ENCODE measurements at regions not wholly inside any gene's neighbourhood (a gene's known extent, or its start where the extent isn't known, plus 50 kb on each side); places are given as distances from the start of the nearest gene placed in this dataset.
A peak's percentile ranks its signal among the peaks of the same experiment; 100 is the strongest.

DNA sequence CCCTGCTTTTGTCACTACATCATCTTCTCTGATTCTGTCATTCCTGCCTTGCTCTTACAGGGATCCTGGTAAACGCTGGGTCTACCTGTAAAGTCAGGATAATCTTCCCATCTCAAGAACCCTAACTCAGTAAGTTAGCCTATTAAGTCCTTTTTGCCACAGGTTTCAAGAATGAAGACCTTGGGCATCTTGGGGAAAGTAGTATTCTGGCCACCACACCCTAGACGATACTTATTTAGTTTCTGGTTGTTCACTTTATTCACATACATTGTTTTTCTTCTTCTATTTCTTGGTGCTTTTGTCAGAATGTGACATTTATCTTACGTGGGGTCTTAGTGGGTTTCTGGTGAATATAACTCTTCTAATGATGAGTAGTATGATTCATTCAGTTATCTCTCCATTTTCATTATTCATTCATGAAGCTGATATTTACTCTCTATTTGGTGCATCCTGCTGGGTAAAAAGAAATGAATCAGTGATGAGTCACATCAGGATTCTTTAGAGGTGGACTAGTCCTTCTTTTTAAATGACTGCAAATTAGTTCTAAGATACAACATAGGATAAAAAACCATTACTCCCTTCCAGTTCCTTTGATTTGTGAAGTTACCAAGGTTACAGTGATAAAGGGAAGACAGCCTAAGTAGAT lies 514.4 kb upstream of the B3GALT2 start:
- no peak overlapping the region for H3K4me3 ChIP-seq (ENCODE audit: control insufficient read depth in 1 of 2, extremely low read depth in 1 of 2, low read length in 1 of 2)
- no peak for DNase-seq
- no peak overlapping the region for H3K27ac ChIP-seq (ENCODE audit: low read length)
- no peaks in the 10 kb centered on the region for H3K9me3 ChIP-seq
- Mint-ChIP-seq H3K9me3 (peaks cover 0 to 3% (median 0%) of the 10 kb centered on the region in 3 donors), H3K4me3 (no peak overlapping the region), H3K27me3 (no peaks in the 10 kb centered on the region), H3K27ac (no peak overlapping the region), H3K36me3 (no peaks in the 10 kb centered on the region), H3K4me1 (peaks cover 6 to 16% (median 14%) of the 10 kb centered on the region in 3 donors)
- ATAC-seq (replicated peaks in 1 of 4): peak in 1 of 4 experiments; percentile 20
- H3K27me3 ChIP-seq (replicated peaks in 1 of 2; ENCODE audit: control insufficient read depth in 2 of 2, extremely low read depth in 1 of 2, insufficient read depth in 2 of 2, low read length in 1 of 2): no peaks in the 10 kb centered on the region
- peaks cover 0 to 2% of the 10 kb centered on the region in 2 experiments for H3K4me1 ChIP-seq (ENCODE audit: control insufficient read depth in 1 of 2, extremely low read depth in 1 of 2, insufficient read depth in 2 of 2, low read length in 2 of 2)
- 60% methylated on average over 1 of the region's 3 CpGs for WGBS (ENCODE audit: insufficient coverage)
- no peaks in the 10 kb centered on the region for H3K36me3 ChIP-seq (ENCODE audit: control insufficient read depth in 2 of 2, extremely low read depth in 1 of 2, insufficient read depth in 1 of 2, low read length in 1 of 2)
- POLR2A ChIA-PET: no interaction called here
- CTCF ChIA-PET: no interaction called here

DNA sequence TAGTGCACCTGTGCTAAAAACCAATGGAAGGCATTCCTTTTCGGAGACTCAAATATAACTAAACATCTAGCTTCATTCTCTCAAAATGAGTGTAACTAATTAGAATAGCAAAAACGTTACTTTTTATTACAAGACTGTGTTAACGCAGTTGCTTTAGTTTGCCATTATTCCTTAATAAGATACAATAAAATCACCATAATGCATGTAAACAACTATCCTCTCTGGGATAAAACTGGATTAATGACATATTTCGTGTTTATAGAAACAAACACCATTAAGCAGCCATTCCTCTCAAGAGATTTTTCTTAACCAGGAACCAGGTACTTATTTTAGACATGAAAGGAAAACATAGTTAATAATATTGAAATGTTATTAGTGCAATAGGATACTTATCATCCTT lies 512.8 kb upstream of the B3GALT2 start:
- H3K4me3 Mint-ChIP-seq: no peak overlapping the region
- no CpG with 5 or more reads among the region's 4 CpGs for WGBS (ENCODE audit: insufficient coverage)
- ATAC-seq (replicated peaks in 1 of 4): no peak
- H3K27me3 ChIP-seq (replicated peaks in 1 of 2; ENCODE audit: control insufficient read depth in 2 of 2, extremely low read depth in 1 of 2, insufficient read depth in 2 of 2, low read length in 1 of 2): no peaks in the 10 kb centered on the region
- H3K9me3 Mint-ChIP-seq: no peaks in the 10 kb centered on the region
- H3K36me3 Mint-ChIP-seq: no peaks in the 10 kb centered on the region
- H3K36me3 ChIP-seq (ENCODE audit: control insufficient read depth in 2 of 2, extremely low read depth in 1 of 2, insufficient read depth in 1 of 2, low read length in 1 of 2): no peaks in the 10 kb centered on the region
- H3K27ac ChIP-seq (ENCODE audit: low read length): no peak overlapping the region
- H3K4me1 Mint-ChIP-seq: peaks cover 6 to 16% (median 14%) of the 10 kb centered on the region in 3 donors
- ChIA-PET POLR2A (no interaction called here), CTCF (no interaction called here)
- no peak overlapping the region for H3K4me3 ChIP-seq (ENCODE audit: control insufficient read depth in 1 of 2, extremely low read depth in 1 of 2, low read length in 1 of 2)
- DNase-seq: no peak
- no peak overlapping the region for H3K27ac Mint-ChIP-seq
- no peaks in the 10 kb centered on the region for H3K27me3 Mint-ChIP-seq
- no peaks in the 10 kb centered on the region for H3K9me3 ChIP-seq
- peaks cover 0 to 2% of the 10 kb centered on the region in 2 experiments for H3K4me1 ChIP-seq (ENCODE audit: control insufficient read depth in 1 of 2, extremely low read depth in 1 of 2, insufficient read depth in 2 of 2, low read length in 2 of 2)

DNA sequence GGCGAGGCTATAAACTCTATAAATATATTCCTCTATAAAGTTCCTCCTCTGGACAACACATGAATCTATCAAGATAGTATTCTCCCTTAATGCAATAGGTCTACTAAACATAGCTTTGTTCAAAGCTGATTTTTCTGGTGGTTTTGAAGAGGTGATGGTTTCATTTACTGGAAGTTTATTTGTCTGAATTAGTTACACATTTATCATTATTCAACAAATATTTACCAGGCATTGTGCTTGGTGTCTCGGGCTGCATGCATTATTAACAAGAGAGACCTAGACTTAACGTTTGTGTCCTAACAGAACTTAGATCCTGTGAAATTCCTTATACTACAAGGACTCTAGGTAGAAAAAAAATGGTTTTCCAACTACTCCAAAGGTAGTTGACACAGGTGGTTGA lies 511.4 kb upstream of the B3GALT2 start:
- peaks cover 0 to 2% of the 10 kb centered on the region in 2 experiments for H3K4me1 ChIP-seq (ENCODE audit: control insufficient read depth in 1 of 2, extremely low read depth in 1 of 2, insufficient read depth in 2 of 2, low read length in 2 of 2)
- H3K36me3 Mint-ChIP-seq: no peaks in the 10 kb centered on the region
- no CpG with 5 or more reads among the region's 3 CpGs for WGBS (ENCODE audit: insufficient coverage)
- H3K36me3 ChIP-seq (ENCODE audit: control insufficient read depth in 2 of 2, extremely low read depth in 1 of 2, insufficient read depth in 1 of 2, low read length in 1 of 2): no peaks in the 10 kb centered on the region
- peaks cover 6 to 16% (median 14%) of the 10 kb centered on the region in 3 donors for H3K4me1 Mint-ChIP-seq
- ChIA-PET CTCF (interaction anchor here in 1 of 2 donors (0.7 kb wide), 1 partner anchor 16 kb away, joined by 3 read pairs; no protein-coding TSS in a partner anchor), POLR2A (no interaction called here)
- no peak overlapping the region for H3K4me3 Mint-ChIP-seq
- H3K27ac Mint-ChIP-seq: no peak overlapping the region
- no peaks in the 10 kb centered on the region for H3K27me3 ChIP-seq (replicated peaks in 1 of 2; ENCODE audit: control insufficient read depth in 2 of 2, extremely low read depth in 1 of 2, insufficient read depth in 2 of 2, low read length in 1 of 2)
- no peaks in the 10 kb centered on the region for H3K9me3 Mint-ChIP-seq
- H3K27ac ChIP-seq (ENCODE audit: low read length): no peak overlapping the region
- ATAC-seq (replicated peaks in 1 of 4) (no peak), DNase-seq (no peak)
- no peaks in the 10 kb centered on the region for H3K9me3 ChIP-seq
- H3K27me3 Mint-ChIP-seq: no peaks in the 10 kb centered on the region
- no peak overlapping the region for H3K4me3 ChIP-seq (ENCODE audit: control insufficient read depth in 1 of 2, extremely low read depth in 1 of 2, low read length in 1 of 2)

DNA sequence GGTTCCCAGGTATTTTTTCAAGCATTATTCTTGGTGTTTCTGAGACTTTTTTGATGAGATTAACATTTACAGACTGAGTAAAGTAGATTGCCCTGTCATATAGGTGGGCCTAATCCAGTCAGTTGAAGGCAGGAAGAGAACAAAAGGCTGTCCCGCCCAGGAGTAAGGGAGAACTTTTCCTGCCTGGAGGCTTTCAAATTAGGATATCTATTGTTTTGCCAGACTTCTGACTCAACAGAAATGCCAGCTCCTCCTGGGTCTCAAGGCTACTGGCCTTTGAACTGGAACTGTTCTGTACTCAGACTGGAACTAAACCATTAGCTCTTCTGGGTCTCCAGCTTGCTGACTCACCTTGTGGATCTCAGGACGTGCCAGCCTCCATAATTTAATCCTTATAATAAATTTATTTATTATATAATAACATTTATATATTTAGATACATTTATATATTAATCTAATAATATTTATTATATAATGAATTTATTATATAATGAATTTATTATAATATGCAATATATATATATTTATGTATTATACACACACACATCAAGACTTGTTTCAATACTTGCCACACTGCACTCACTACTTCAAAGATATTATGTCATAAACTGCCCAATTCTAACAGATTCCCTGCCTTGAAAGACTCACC lies 510.8 kb upstream of the B3GALT2 start:
- H3K9me3 Mint-ChIP-seq: no peaks in the 10 kb centered on the region
- 100% methylated on average over 1 of the region's 2 CpGs for WGBS (ENCODE audit: insufficient coverage)
- no peaks in the 10 kb centered on the region for H3K27me3 Mint-ChIP-seq
- H3K9me3 ChIP-seq: no peaks in the 10 kb centered on the region
- POLR2A ChIA-PET: interaction anchor here in 1 of 2 donors (0.7 kb wide), 1 partner anchor 31 kb away, joined by 8 read pairs; no protein-coding TSS in a partner anchor
- H3K27ac ChIP-seq (ENCODE audit: low read length): no peak overlapping the region
- no peaks in the 10 kb centered on the region for H3K36me3 Mint-ChIP-seq
- peaks cover 6 to 18% (median 14%) of the 10 kb centered on the region in 3 donors for H3K4me1 Mint-ChIP-seq
- no peak overlapping the region for H3K4me3 Mint-ChIP-seq
- CTCF ChIA-PET: interaction anchor here in 1 of 2 donors (0.7 kb wide), 1 partner anchor 16 kb away, joined by 3 read pairs; no protein-coding TSS in a partner anchor
- H3K27me3 ChIP-seq (replicated peaks in 1 of 2; ENCODE audit: control insufficient read depth in 2 of 2, extremely low read depth in 1 of 2, insufficient read depth in 2 of 2, low read length in 1 of 2): no peaks in the 10 kb centered on the region
- no peak overlapping the region for H3K4me3 ChIP-seq (ENCODE audit: control insufficient read depth in 1 of 2, extremely low read depth in 1 of 2, low read length in 1 of 2)
- no peak overlapping the region for H3K27ac Mint-ChIP-seq
- no peaks in the 10 kb centered on the region for H3K36me3 ChIP-seq (ENCODE audit: control insufficient read depth in 2 of 2, extremely low read depth in 1 of 2, insufficient read depth in 1 of 2, low read length in 1 of 2)
- DNase-seq (no peak), ATAC-seq (replicated peaks in 1 of 4) (no peak)
- H3K4me1 ChIP-seq (ENCODE audit: control insufficient read depth in 1 of 2, extremely low read depth in 1 of 2, insufficient read depth in 2 of 2, low read length in 2 of 2): peaks cover 0 to 2% of the 10 kb centered on the region in 2 experiments

DNA sequence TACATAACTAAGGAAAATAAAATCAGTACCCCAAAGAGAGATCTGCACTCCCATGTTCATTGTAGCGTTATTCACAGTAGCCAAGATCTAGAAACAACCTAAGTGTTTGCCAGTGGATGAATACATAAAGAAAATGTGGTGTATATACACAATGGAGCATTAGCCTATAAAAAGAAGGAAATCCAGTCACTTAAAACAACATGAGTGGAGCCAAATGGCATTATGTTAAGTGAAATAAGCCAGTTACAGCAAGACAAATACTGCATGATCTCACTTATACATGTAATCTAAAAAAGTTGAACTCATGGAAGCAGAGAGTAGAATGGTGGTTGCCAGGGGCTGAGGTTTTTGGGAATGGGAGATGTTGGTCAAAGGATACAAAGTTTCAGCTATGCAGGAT lies 508.3 kb upstream of the B3GALT2 start:
- Mint-ChIP-seq H3K4me3 (no peak overlapping the region), H3K27me3 (no peaks in the 10 kb centered on the region), H3K9me3 (peaks cover 0 to under 1% (median 0%) of the 10 kb centered on the region in 3 donors), H3K36me3 (no peaks in the 10 kb centered on the region), H3K4me1 (peaks cover 0 to 2% (median 0%) of the 10 kb centered on the region in 3 donors), H3K27ac (no peak overlapping the region)
- Histone ChIP-seq H3K9me3 (no peaks in the 10 kb centered on the region), H3K36me3 (ENCODE audit: control insufficient read depth in 2 of 2, extremely low read depth in 1 of 2, insufficient read depth in 1 of 2, low read length in 1 of 2) (no peaks in the 10 kb centered on the region), H3K4me1 (ENCODE audit: control insufficient read depth in 1 of 2, extremely low read depth in 1 of 2, insufficient read depth in 2 of 2, low read length in 2 of 2) (no peaks in the 10 kb centered on the region), H3K27me3 (replicated peaks in 1 of 2; ENCODE audit: control insufficient read depth in 2 of 2, extremely low read depth in 1 of 2, insufficient read depth in 2 of 2, low read length in 1 of 2) (no peaks in the 10 kb centered on the region), H3K4me3 (ENCODE audit: control insufficient read depth in 1 of 2, extremely low read depth in 1 of 2, low read length in 1 of 2) (no peak overlapping the region), H3K27ac (ENCODE audit: low read length) (no peak overlapping the region)
- no peak for DNase-seq
- CTCF ChIA-PET: no interaction called here
- POLR2A ChIA-PET: no interaction called here
- no CpG with 5 or more reads among the region's 1 CpG for WGBS (ENCODE audit: insufficient coverage)
- ATAC-seq (replicated peaks in 1 of 4): no peak

DNA sequence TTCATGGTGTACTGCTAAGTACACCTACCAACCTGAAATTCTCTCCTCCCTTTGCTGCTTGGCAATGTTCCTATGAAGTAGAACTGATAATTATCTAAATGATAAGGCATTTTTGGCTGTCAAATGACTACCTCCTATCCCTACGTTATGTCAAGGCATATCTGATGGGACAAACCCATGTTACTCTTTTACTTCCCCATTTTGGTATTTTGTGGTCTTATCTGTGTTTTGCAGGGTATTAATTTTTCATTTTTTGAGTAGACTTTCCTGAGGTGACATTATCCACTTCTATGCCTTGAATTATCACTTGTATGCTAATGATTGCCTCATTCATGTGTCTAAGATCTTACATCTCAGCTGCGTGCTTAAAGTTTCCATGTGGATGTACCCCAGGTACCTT lies 499.6 kb upstream of the B3GALT2 start:
- no peaks in the 10 kb centered on the region for H3K27me3 Mint-ChIP-seq
- no peak for DNase-seq
- H3K9me3 Mint-ChIP-seq: peaks cover 0 to 3% (median 0%) of the 10 kb centered on the region in 3 donors
- no peak overlapping the region for H3K27ac Mint-ChIP-seq
- H3K36me3 Mint-ChIP-seq: no peaks in the 10 kb centered on the region
- no peak overlapping the region for H3K27ac ChIP-seq (ENCODE audit: low read length)
- no peaks in the 10 kb centered on the region for H3K4me1 ChIP-seq (ENCODE audit: control insufficient read depth in 1 of 2, extremely low read depth in 1 of 2, insufficient read depth in 2 of 2, low read length in 2 of 2)
- no peak overlapping the region for H3K4me3 Mint-ChIP-seq
- CTCF ChIA-PET: no interaction called here
- H3K4me3 ChIP-seq (ENCODE audit: control insufficient read depth in 1 of 2, extremely low read depth in 1 of 2, low read length in 1 of 2): no peak overlapping the region
- POLR2A ChIA-PET: no interaction called here
- no peaks in the 10 kb centered on the region for H3K9me3 ChIP-seq
- no peaks in the 10 kb centered on the region for H3K36me3 ChIP-seq (ENCODE audit: control insufficient read depth in 2 of 2, extremely low read depth in 1 of 2, insufficient read depth in 1 of 2, low read length in 1 of 2)
- no peaks in the 10 kb centered on the region for H3K27me3 ChIP-seq (replicated peaks in 1 of 2; ENCODE audit: control insufficient read depth in 2 of 2, extremely low read depth in 1 of 2, insufficient read depth in 2 of 2, low read length in 1 of 2)
- ATAC-seq (replicated peaks in 1 of 4): no peak
- 86% methylated on average over 1 of the region's 2 CpGs for WGBS (ENCODE audit: insufficient coverage)
- H3K4me1 Mint-ChIP-seq: no peaks in the 10 kb centered on the region

Data from T-cell (primary cell).